ENCODE measurements at regions not wholly inside any gene's neighbourhood (a gene's known extent, or its start where the extent isn't known, plus 50 kb on each side); places are given as distances from the start of the nearest gene placed in this dataset.

GRCh38 chr1:4277598-4277997, 376.8 kb upstream of the AJAP1 start:
- TF ChIP-seq CTCF (IDR thresholded peaks at IDR 0.05), result no peak
- Histone ChIP-seq H3K9me3 (peaks cover 7% of the 10 kb centered on the region), H3K4me3 (no peak overlapping the region), H3K36me3 (ENCODE audit: low read depth) (no peaks in the 10 kb centered on the region), H3K4me1 (ENCODE audit: low read depth) (no peaks in the 10 kb centered on the region)
- intact Hi-C loops (cut with DNase I, micrococcal nuclease), result no loop called here
- no peak for DNase-seq
- no peak for ATAC-seq

GRCh38 chr1:4284976-4285375, 369.4 kb upstream of the AJAP1 start:
- Histone ChIP-seq H3K4me1 (ENCODE audit: low read depth) (no peaks in the 10 kb centered on the region), H3K36me3 (ENCODE audit: low read depth) (no peaks in the 10 kb centered on the region), H3K4me3 (no peak overlapping the region), H3K9me3 (no peaks in the 10 kb centered on the region)
- intact Hi-C loops (cut with DNase I, micrococcal nuclease), result no loop called here
- DNase-seq (no peak), ATAC-seq (no peak)
- no peak for TF ChIP-seq CTCF (IDR thresholded peaks at IDR 0.05)

- intact Hi-C loops (cut with DNase I, micrococcal nuclease), result no loop called here
- no peaks in the 10 kb centered on the region for H3K9me3 ChIP-seq
- no peak for TF ChIP-seq CTCF (IDR thresholded peaks at IDR 0.05)
- DNase-seq, result no peak
- no peaks in the 10 kb centered on the region for H3K36me3 ChIP-seq (ENCODE audit: low read depth)
- H3K4me3 ChIP-seq, result no peak overlapping the region
- H3K4me1 ChIP-seq (ENCODE audit: low read depth), result no peaks in the 10 kb centered on the region
- no peak for ATAC-seq
Observed at GRCh38 chr1:4292861-4293260, 361.5 kb upstream of the AJAP1 start.

GRCh38 chr1:4298361-4299083, 355.9 kb upstream of the AJAP1 start:
- no peak for TF ChIP-seq CTCF (IDR thresholded peaks at IDR 0.05)
- no peak overlapping the region for H3K4me3 ChIP-seq
- intact Hi-C loops (cut with DNase I, micrococcal nuclease), result no loop called here
- H3K4me1 ChIP-seq (ENCODE audit: low read depth), result no peaks in the 10 kb centered on the region
- H3K36me3 ChIP-seq (ENCODE audit: low read depth), result no peaks in the 10 kb centered on the region
- DNase-seq (no peak), ATAC-seq (no peak)
- no peaks in the 10 kb centered on the region for H3K9me3 ChIP-seq

GRCh38 chr1:4301007-4301406, 353.4 kb upstream of the AJAP1 start:
- H3K9me3 ChIP-seq, result no peaks in the 10 kb centered on the region
- ATAC-seq, result no peak
- no peak for DNase-seq
- no peak overlapping the region for H3K4me3 ChIP-seq
- no peaks in the 10 kb centered on the region for H3K4me1 ChIP-seq (ENCODE audit: low read depth)
- H3K36me3 ChIP-seq (ENCODE audit: low read depth), result no peaks in the 10 kb centered on the region
- intact Hi-C loops (cut with DNase I, micrococcal nuclease), result no loop called here
- TF ChIP-seq CTCF (IDR thresholded peaks at IDR 0.05), result no peak

GRCh38 chr1:4303303-4303702, 351.1 kb upstream of the AJAP1 start:
- H3K36me3 ChIP-seq (ENCODE audit: low read depth), result no peaks in the 10 kb centered on the region
- H3K4me1 ChIP-seq (ENCODE audit: low read depth), result no peaks in the 10 kb centered on the region
- H3K4me3 ChIP-seq, result no peak overlapping the region
- ATAC-seq (no peak), DNase-seq (no peak)
- H3K9me3 ChIP-seq, result no peaks in the 10 kb centered on the region
- TF ChIP-seq CTCF (IDR thresholded peaks at IDR 0.05), result no peak
- intact Hi-C loops (cut with DNase I, micrococcal nuclease), result no loop called here

Data from mucosa of descending colon (tissue), 3 donors.